ENCODE measurements at regions not wholly inside any gene's neighbourhood (a gene's known extent, or its start where the extent isn't known, plus 50 kb on each side); places are given as distances from the start of the nearest gene placed in this dataset.
"Not testable (repeated sequence)": the region's sequence is repeated elsewhere in the genome, so short reads cannot be mapped to it uniquely, and the experiment has no call there.

GRCh38 chr22:27603111-27603799 is 198.3 kb downstream of the MN1 start:
- in situ Hi-C loops (cut with MboI; ENCODE audit: low pct_unique_long_range_greater_than_20kb in 2 of 9, low sequenced_read_pairs in 9 of 9, unreplicated experiment in 9 of 9): no loop called here
- no peak overlapping the region for H3K27ac ChIP-seq
- 40 to 100% (median 87%) methylated on average over 1 to 8 of the region's 11 CpGs; no CpG with 5 or more reads in 1 of the 10 experiments for WGBS, 10 experiments
- ATAC-seq (replicated peaks in 6 of 8): peak in 1 of 8 experiments; percentile 55
- no peak overlapping the region for H3K4me3 ChIP-seq
- H3K4me1 ChIP-seq (replicated peaks in 1 of 2): peaks cover 0 to 7% of the 10 kb centered on the region in 2 donors

- in situ Hi-C loops (cut with MboI; ENCODE audit: low pct_unique_long_range_greater_than_20kb in 2 of 9, low sequenced_read_pairs in 9 of 9, unreplicated experiment in 9 of 9): no loop called here
- peaks cover 0 to 8% of the 10 kb centered on the region in 2 donors for H3K4me1 ChIP-seq (replicated peaks in 1 of 2)
- ATAC-seq (replicated peaks in 6 of 8): peak in 3 of 8 experiments; percentile 73 to 99 (median 75)
Observed at GRCh38 chr22:27603800-27604144, 197.8 kb downstream of the MN1 start.

GRCh38 chr22:27605390-27605789 is 196.2 kb downstream of the MN1 start:
- peaks cover 4 to 19% of the 10 kb centered on the region in 2 donors for H3K4me1 ChIP-seq (replicated peaks in 1 of 2)
- 33 to 100% (median 80%) methylated on average over 1 of the region's 4 CpGs; no CpG with 5 or more reads in 5 of the 10 experiments for WGBS, 10 experiments
- no peak overlapping the region for H3K27ac ChIP-seq
- in situ Hi-C loops (cut with MboI; ENCODE audit: low pct_unique_long_range_greater_than_20kb in 2 of 9, low sequenced_read_pairs in 9 of 9, unreplicated experiment in 9 of 9): no loop called here
- H3K4me3 ChIP-seq: no peak overlapping the region
- no peak for ATAC-seq (replicated peaks in 6 of 8)

More at GRCh38 chr22:27603800-27604144, 197.8 kb downstream of the MN1 start:
- no peak overlapping the region for H3K4me3 ChIP-seq
- peak overlapping the region in 1 of 2 donors; percentile 32 for H3K27ac ChIP-seq
- WGBS, 10 experiments: 60 to 90% (median 80%) methylated on average over 1 to 7 of the region's 9 CpGs; no CpG with 5 or more reads in 5 of the 10 experiments

- H3K27ac ChIP-seq; ATAC-seq (replicated peaks in 6 of 8); in situ Hi-C loops (cut with MboI; ENCODE audit: low pct_unique_long_range_greater_than_20kb in 2 of 9, low sequenced_read_pairs in 9 of 9, unreplicated experiment in 9 of 9); H3K4me3 ChIP-seq: not testable (repeated sequence)
- 60 to 97% methylated on average over 1 to 4 of the region's 7 CpGs; no CpG with 5 or more reads in 8 of the 10 experiments for WGBS, 10 experiments
- H3K4me1 ChIP-seq (replicated peaks in 1 of 2): peaks cover 15 to 31% of the 10 kb centered on the region in 2 donors
Observed at GRCh38 chr22:27607750-27608149, 193.8 kb downstream of the MN1 start.

GRCh38 chr22:27609451-27609888 is 192.1 kb downstream of the MN1 start:
- ATAC-seq (replicated peaks in 6 of 8): peak in 5 of 8 experiments; percentile 39 to 72 (median 66)
- WGBS, 10 experiments: 50% methylated on average over 2 of the region's 18 CpGs; no CpG with 5 or more reads in 9 of the 10 experiments
- H3K27ac ChIP-seq: peak overlapping the region in 1 of 2 donors; percentile 68
- in situ Hi-C loops (cut with MboI; ENCODE audit: low pct_unique_long_range_greater_than_20kb in 2 of 9, low sequenced_read_pairs in 9 of 9, unreplicated experiment in 9 of 9): no loop called here
- no peak overlapping the region for H3K4me3 ChIP-seq
- peaks cover 18 to 36% of the 10 kb centered on the region in 2 donors for H3K4me1 ChIP-seq (replicated peaks in 1 of 2)

- ATAC-seq (replicated peaks in 6 of 8); H3K27ac ChIP-seq; H3K4me3 ChIP-seq; in situ Hi-C loops (cut with MboI; ENCODE audit: low pct_unique_long_range_greater_than_20kb in 2 of 9, low sequenced_read_pairs in 9 of 9, unreplicated experiment in 9 of 9): not testable (repeated sequence)
- WGBS, 10 experiments: 100% methylated on average over 1 of the region's 4 CpGs; no CpG with 5 or more reads in 9 of the 10 experiments
- peaks cover 20 to 36% of the 10 kb centered on the region in 2 donors for H3K4me1 ChIP-seq (replicated peaks in 1 of 2)
Observed at GRCh38 chr22:27610164-27610563, 191.4 kb downstream of the MN1 start.

- peaks cover 20 to 36% of the 10 kb centered on the region in 2 donors for H3K4me1 ChIP-seq (replicated peaks in 1 of 2)
- no peak for ATAC-seq (replicated peaks in 6 of 8)
- H3K27ac ChIP-seq: no peak overlapping the region
- WGBS, 10 experiments: 69 to 100% (median 86%) methylated on average over 1 to 10 of the region's 23 CpGs; no CpG with 5 or more reads in 3 of the 10 experiments
- in situ Hi-C loops (cut with MboI; ENCODE audit: low pct_unique_long_range_greater_than_20kb in 2 of 9, low sequenced_read_pairs in 9 of 9, unreplicated experiment in 9 of 9): no loop called here
- H3K4me3 ChIP-seq: no peak overlapping the region
Observed at GRCh38 chr22:27610863-27611786, 190.4 kb downstream of the MN1 start.

GRCh38 chr22:27612115-27612514 is 189.4 kb downstream of the MN1 start:
- H3K4me1 ChIP-seq (replicated peaks in 1 of 2): peaks cover 20 to 36% of the 10 kb centered on the region in 2 donors
- no peak overlapping the region for H3K4me3 ChIP-seq
- 20 to 50% methylated on average over 1 of the region's 6 CpGs; no CpG with 5 or more reads in 8 of the 10 experiments for WGBS, 10 experiments
- no peak overlapping the region for H3K27ac ChIP-seq
- in situ Hi-C loops (cut with MboI; ENCODE audit: low pct_unique_long_range_greater_than_20kb in 2 of 9, low sequenced_read_pairs in 9 of 9, unreplicated experiment in 9 of 9): no loop called here
- no peak for ATAC-seq (replicated peaks in 6 of 8)

- in situ Hi-C loops (cut with MboI; ENCODE audit: low pct_unique_long_range_greater_than_20kb in 2 of 9, low sequenced_read_pairs in 9 of 9, unreplicated experiment in 9 of 9): no loop called here
- Histone ChIP-seq H3K4me1 (replicated peaks in 1 of 2) (peaks cover 20 to 36% of the 10 kb centered on the region in 2 donors), H3K27ac (no peak overlapping the region), H3K4me3 (no peak overlapping the region)
- peak in 1 of 8 experiments; percentile 34 for ATAC-seq (replicated peaks in 6 of 8)
- WGBS, 10 experiments: 40 to 100% (median 70%) methylated on average over 1 to 9 of the region's 19 CpGs; no CpG with 5 or more reads in 2 of the 10 experiments
Observed at GRCh38 chr22:27613099-27614005, 188.2 kb downstream of the MN1 start.

GRCh38 chr22:27614006-27614649 is 187.4 kb downstream of the MN1 start:
- in situ Hi-C loops (cut with MboI; ENCODE audit: low pct_unique_long_range_greater_than_20kb in 2 of 9, low sequenced_read_pairs in 9 of 9, unreplicated experiment in 9 of 9): no loop called here
- H3K27ac ChIP-seq: no peak overlapping the region
- H3K4me3 ChIP-seq: peak overlapping the region in 2 of 5 donors; percentile 11 to 20
- ATAC-seq (replicated peaks in 6 of 8): peak in 7 of 8 experiments; percentile 43 to 87 (median 75)
- 0 to 60% methylated on average over 1 to 4 of the region's 56 CpGs; no CpG with 5 or more reads in 8 of the 10 experiments for WGBS, 10 experiments
- H3K4me1 ChIP-seq (replicated peaks in 1 of 2): peaks cover 18 to 32% of the 10 kb centered on the region in 2 donors

GRCh38 chr22:27614650-27615007 is 186.9 kb downstream of the MN1 start:
- WGBS, 10 experiments: 63 to 90% (median 85%) methylated on average over 2 to 4 of the region's 10 CpGs; no CpG with 5 or more reads in 6 of the 10 experiments
- no peak for ATAC-seq (replicated peaks in 6 of 8)
- in situ Hi-C loops (cut with MboI; ENCODE audit: low pct_unique_long_range_greater_than_20kb in 2 of 9, low sequenced_read_pairs in 9 of 9, unreplicated experiment in 9 of 9): no loop called here
- peak overlapping the region in 2 of 5 donors; percentile 11 to 20 for H3K4me3 ChIP-seq
- no peak overlapping the region for H3K27ac ChIP-seq
- peaks cover 16 to 27% of the 10 kb centered on the region in 2 donors for H3K4me1 ChIP-seq (replicated peaks in 1 of 2)

- ATAC-seq (replicated peaks in 6 of 8): no peak
- 70 to 100% (median 92%) methylated on average over 1 to 9 of the region's 12 CpGs; no CpG with 5 or more reads in 5 of the 10 experiments for WGBS, 10 experiments
- Histone ChIP-seq H3K4me1 (replicated peaks in 1 of 2) (peaks cover 16 to 25% of the 10 kb centered on the region in 2 donors), H3K4me3 (no peak overlapping the region), H3K27ac (no peak overlapping the region)
- in situ Hi-C loops (cut with MboI; ENCODE audit: low pct_unique_long_range_greater_than_20kb in 2 of 9, low sequenced_read_pairs in 9 of 9, unreplicated experiment in 9 of 9): no loop called here
Observed at GRCh38 chr22:27615408-27615807, 186.1 kb downstream of the MN1 start.

Measured in motor neuron (in vitro differentiated cells).